GM21723 (cell line): ENCODE measurements at regions not wholly inside any gene's neighbourhood (a gene's known extent, or its start where the extent isn't known, plus 50 kb on each side); places are given as distances from the start of the nearest gene placed in this dataset.
A peak's percentile ranks its signal among the peaks of the same experiment; 100 is the strongest.

Source experiments
- ATAC-seq: cut with Tn5 transposase; IDR thresholded peaks from one replicate; pipeline ENCODE4 v1.9.1; 2021; ENCODE audit warnings: mild to moderate bottlenecking, moderate library complexity; ENCODE audit not compliant: unreplicated experiment

DNA sequence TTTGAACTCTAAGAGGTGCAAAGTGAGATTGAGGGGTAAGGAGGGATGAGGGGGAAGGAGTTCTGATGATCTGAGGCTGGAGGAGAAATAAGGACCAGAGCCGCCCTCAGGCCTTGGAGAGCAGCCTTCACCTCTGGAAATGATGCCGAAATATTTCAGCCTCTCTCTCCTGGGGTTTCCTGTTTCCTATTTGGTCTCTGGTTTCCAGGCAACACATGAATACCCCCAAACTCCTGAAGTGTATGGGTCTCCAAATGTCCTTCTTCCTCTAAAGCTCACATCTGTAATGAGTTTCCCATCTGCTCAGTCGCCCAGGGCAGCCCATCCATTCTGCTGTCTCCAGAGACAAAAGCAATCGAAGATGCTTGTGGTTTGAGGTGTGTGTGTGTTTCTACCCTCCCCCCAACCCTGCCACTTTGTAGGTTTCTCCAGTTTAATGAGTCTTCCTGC, 52.0 kb upstream of the FAM20B start:
- peak; percentile 50 for ATAC-seq
